GM23338 (cell line): ENCODE measurements at regions not wholly inside any gene's neighbourhood (a gene's known extent, or its start where the extent isn't known, plus 50 kb on each side); places are given as distances from the start of the nearest gene placed in this dataset.

Experiments used
- CREB1 ChIP-seq: fragments of 250-450 bp; sonication (Bioruptor Pico); IDR thresholded peaks from 2 replicates; pipeline ENCODE4 v1.5.0; 2020; ENCODE audit warnings: low read depth, mild to moderate bottlenecking, moderate library complexity
- CTCF ChIP-seq, 2 experiments: fragments of 200-600 bp in 1 of 2; sonication (generic) in 1 of 2; conservative IDR thresholded peaks; 2 replicates each; pipeline versions ENCODE4 v1.5.1 to v1.6.1; 2016 to 2017; ENCODE audit warnings: antibody characterized with exemption in 2 of 2, low read depth in 2 of 2, mild to moderate bottlenecking in 2 of 2, moderate library complexity in 1 of 2
- ETS1 ChIP-seq: IDR thresholded peaks from 2 replicates; pipeline ENCODE4 v1.6.1; 2016; ENCODE audit warnings: antibody characterized with exemption
- EZH2 ChIP-seq: fragments of 200-600 bp; sonication (generic); IDR thresholded peaks from one replicate; pipeline ENCODE4 v1.8.0; 2017; ENCODE audit warnings: antibody characterized with exemption, mild to moderate bottlenecking, low read depth; ENCODE audit not compliant: unreplicated experiment
- EZH2phosphoT487 ChIP-seq: fragments of 200-600 bp; sonication (generic); IDR thresholded peaks from one replicate; pipeline ENCODE4 v1.8.1; 2018; ENCODE audit warnings: antibody characterized with exemption; ENCODE audit not compliant: unreplicated experiment
- JUNB ChIP-seq: IDR thresholded peaks from one replicate; pipeline ENCODE4 v1.6.1; 2016; ENCODE audit warnings: antibody characterized with exemption; ENCODE audit not compliant: unreplicated experiment
- POLR2AphosphoS5 ChIP-seq: IDR thresholded peaks from 2 replicates; pipeline ENCODE4 v1.6.1; 2016; ENCODE audit warnings: antibody characterized with exemption, low read depth
- REST ChIP-seq: IDR thresholded peaks from one replicate; pipeline ENCODE4 v1.6.1; 2018; ENCODE audit warnings: antibody characterized with exemption; ENCODE audit not compliant: unreplicated experiment
- ZNF114 ChIP-seq: fragments of 250-450 bp; sonication (Bioruptor Pico); IDR thresholded peaks from 2 replicates; pipeline ENCODE4 v1.5.0; 2020; ENCODE audit warnings: mild to moderate bottlenecking, moderate library complexity

GRCh38 chr13:106818971-106819370 lies 251.0 kb upstream of the ARGLU1 start:
- no peak for TF ChIP-seq CTCF (conservative IDR thresholded peaks at IDR 0.05; ENCODE audit: low read depth in 2 of 2)
- no peak for TF ChIP-seq CREB1 (CRISPR knock-in tag)
- TF ChIP-seq ETS1, result no peak
- no peak for TF ChIP-seq JUNB
- TF ChIP-seq REST, result no peak
- no peak for TF ChIP-seq POLR2AphosphoS5
- no peak for TF ChIP-seq EZH2
- no peak for TF ChIP-seq EZH2phosphoT487
- no peak for TF ChIP-seq ZNF114 (CRISPR knock-in tag)
